K562 (cell line): ENCODE measurements at regions not wholly inside any gene's neighbourhood (a gene's known extent, or its start where the extent isn't known, plus 50 kb on each side); places are given as distances from the start of the nearest gene placed in this dataset.

Source experiments
- ATAC-seq: fragments of 200-7000 bp; cut with Tn5 transposase; 3 replicates; pipeline ENCODE4 v1.9.1; 2020; ENCODE audit warnings: moderate library complexity
- BruUV-seq: library from RNA; stranded (reverse); fragments of 400-500 nt; replicated peaks from 2 replicates; lab custom pipeline; 2021; lab: Mats Ljungman, UMichigan
- CTCF ChIA-PET: fragments of 300-600 bp; formaldehyde crosslinking; extraction: SDS; loops from one replicate; lab custom pipeline; 2021; ENCODE audit warnings: low intra/inter-chr PET ratio; lab: Yijun Ruan, JAX
- POLR2A ChIA-PET: fragments of 300-600, 350-650 bp; sonication (Branson Sonifier 250); formaldehyde crosslinking; extraction: SDS; loops from one replicate; lab custom pipeline; 2021; ENCODE audit warnings: antibody characterized with exemption, inconsistent platforms; lab: Yijun Ruan, JAX
- DNase-seq, 4 experiments: peaks; one replicate each; pipeline versions ENCODE4 v3.0.0 to v3.0.0-alpha.2; 2011 to 2018; ENCODE audit warnings: low spot score in 3 of 4, mixed read lengths in 3 of 4; ENCODE audit errors: extremely low read depth in 1 of 4
- FAIRE-seq: peaks from 2 replicates; lab custom pipeline; 2011; peaks lifted over from hg19 to GRCh38; lab: Jason Lieb, UNC
- H2AFZ ChIP-seq: 2 replicates; pipeline ENCODE4 v1.6.0; 2011; ENCODE audit warnings: low read depth, low read length, control low read depth, inconsistent platforms
- H3K27ac ChIP-seq: fragments of 200-600 bp; 3 replicates; pipeline ENCODE4 v1.8.0; 2011; ENCODE audit warnings: low read depth, mild to moderate bottlenecking, control low read depth, inconsistent platforms, low read length, moderate library complexity, mixed read lengths; ENCODE audit errors: extremely low read depth
- H3K27me3 ChIP-seq, 2 experiments: fragments of 300-600 bp in 1 of 2; 2 replicates in 1 of 2; 3 replicates in 1 of 2; pipeline versions ENCODE4 v1.6.0 to v1.8.0; 2011; ENCODE audit warnings: inconsistent platforms in 2 of 2, low read length in 2 of 2, mild to moderate bottlenecking in 1 of 2, mixed read lengths in 1 of 2, moderate library complexity in 1 of 2; ENCODE audit not compliant: control insufficient read depth in 2 of 2, insufficient read depth in 2 of 2
- H3K36me3 ChIP-seq: fragments of 300-600 bp; 3 replicates; pipeline ENCODE4 v1.8.0; 2011; ENCODE audit warnings: mild to moderate bottlenecking, low read length, inconsistent platforms; ENCODE audit not compliant: control insufficient read depth, insufficient read depth
- H3K4me1 ChIP-seq, 2 experiments: fragments of 200-600 bp in 1 of 2; replicated peaks in 1 of 2; 2 replicates in 1 of 2; 3 replicates in 1 of 2; pipeline versions ENCODE4 v1.5.1 to v1.8.0; 2011; ENCODE audit warnings: inconsistent platforms in 2 of 2, low read length in 2 of 2, mild to moderate bottlenecking in 1 of 2, mixed read lengths in 1 of 2, moderate library complexity in 1 of 2; ENCODE audit not compliant: control insufficient read depth in 2 of 2, insufficient read depth in 2 of 2
- H3K4me2 ChIP-seq: 2 replicates; pipeline ENCODE4 v1.6.1; 2011; ENCODE audit warnings: low read length, control low read depth, inconsistent platforms, mixed read lengths; ENCODE audit not compliant: insufficient read depth
- H3K4me3 ChIP-seq: fragments of 200-600 bp; sonication (generic), shearing (Covaris generic); 2 replicates; pipeline ENCODE4 v1.5.1; 2016; ENCODE audit warnings: control low read depth, inconsistent platforms
- H3K79me2 ChIP-seq: fragments of 200-600 bp; 3 replicates; pipeline ENCODE4 v1.8.0; 2011; ENCODE audit warnings: low read length, inconsistent platforms; ENCODE audit not compliant: control insufficient read depth, insufficient read depth
- H3K9ac ChIP-seq, 2 experiments: 2 replicates each; pipeline versions ENCODE4 v1.6.0 to v1.6.1; 2011; ENCODE audit warnings: low read depth in 2 of 2, low read length in 2 of 2, control low read depth in 1 of 2, inconsistent platforms in 1 of 2, mild to moderate bottlenecking in 1 of 2, mixed read lengths in 1 of 2; ENCODE audit not compliant: insufficient read depth in 1 of 2
- H3K9me1 ChIP-seq: one replicate; pipeline ENCODE4 v1.6.0; 2011; ENCODE audit warnings: inconsistent platforms, mild to moderate bottlenecking, low read length, moderate library complexity; ENCODE audit not compliant: control insufficient read depth, insufficient read depth
- H3K9me3 ChIP-seq: replicated peaks from 2 replicates; pipeline ENCODE4 v1.5.1; 2011; ENCODE audit warnings: low read depth, low read length, inconsistent platforms; ENCODE audit not compliant: control insufficient read depth, insufficient read depth
- H4K20me1 ChIP-seq: replicated peaks from 2 replicates; pipeline ENCODE4 v1.6.1; 2011; ENCODE audit warnings: low read length, inconsistent platforms, mixed read lengths; ENCODE audit not compliant: control insufficient read depth, insufficient read depth
- ASH1L ChIP-seq: fragments of 450-650 bp; IDR thresholded peaks from 2 replicates; pipeline ENCODE4 v1.6.1; 2018; ENCODE audit warnings: borderline replicate concordance, mild to moderate bottlenecking, low read depth; ENCODE audit not compliant: partially characterized antibody
- HNRNPK ChIP-seq: fragments of 200-400 bp; formaldehyde crosslinking; IDR thresholded peaks from one replicate; pipeline ENCODE4 v1.6.1; 2018; ENCODE audit warnings: mild to moderate bottlenecking, low read depth, low read length; ENCODE audit not compliant: poor library complexity, severe bottlenecking
- MAFK ChIP-seq: IDR thresholded peaks from 2 replicates; pipeline ENCODE4 v1.6.1; 2011; ENCODE audit warnings: low read length, improper control_type of control experiment
- NRF1 ChIP-seq, 2 experiments: fragments of 450-650 bp; IDR thresholded peaks in 1 of 2; conservative IDR thresholded peaks in 1 of 2; 2 replicates each; pipeline ENCODE4 v1.6.1; 2014; ENCODE audit warnings: mild to moderate bottlenecking in 2 of 2
- PTRF ChIP-seq: fragments of 450-650 bp; IDR thresholded peaks from 2 replicates; pipeline ENCODE4 v1.6.1; 2016; ENCODE audit warnings: mild to moderate bottlenecking, missing genetic modification characterization, missing compliant biosample characterization
- RFX1 ChIP-seq: fragments of 450-650 bp; IDR thresholded peaks from 2 replicates; pipeline ENCODE4 v1.6.1; 2016; ENCODE audit warnings: mild to moderate bottlenecking, moderate library complexity
- RHOXF2B ChIP-seq: fragments of 250-450 bp; sonication (Bioruptor Pico); conservative IDR thresholded peaks from 2 replicates; pipeline ENCODE4 v1.5.1; 2021
- ZC3H11A ChIP-seq: IDR thresholded peaks from 2 replicates; pipeline ENCODE4 v1.6.1; 2012; ENCODE audit warnings: low read depth, low read length, improper control_type of control experiment
- ZNF436 ChIP-seq: fragments of 250-450, 450-650 bp; sonication (Bioruptor Pico); formaldehyde crosslinking; IDR thresholded peaks from 2 replicates; pipeline ENCODE4 v1.7.0; 2020; ENCODE audit warnings: mild to moderate bottlenecking
- ZNF589 ChIP-seq: fragments of 200-800 bp; sonication (Bioruptor generic); IDR thresholded peaks from 2 replicates; pipeline ENCODE4 v1.6.1; 2016; ENCODE audit warnings: low read depth, missing genetic modification characterization, missing compliant biosample characterization
- ZNF644 ChIP-seq: fragments of 200-800 bp; sonication (Bioruptor generic); IDR thresholded peaks from 2 replicates; pipeline ENCODE4 v1.6.1; 2016; ENCODE audit warnings: low read depth, missing genetic modification characterization, missing compliant biosample characterization
- WGBS: fragments of 100-300 bp; shearing (Covaris generic); methylation state at CpG from one replicate; pipeline ENCODE4 v1.1.6; 2016; ENCODE audit warnings: low coverage, mixed read lengths; ENCODE audit not compliant: insufficient coverage; ENCODE audit errors: missing lambda C conversion rate; 5-methylcytosine and 5-hydroxymethylcytosine counted together
- in situ Hi-C: fragments of 300-500 bp; cut with MboI; formaldehyde crosslinking; loops from 4 replicates; pipeline ENCODE4 v1.15.0; 2018; ENCODE audit warnings: inconsistent platforms, mixed read lengths
- intact Hi-C: fragments of 100-400 bp; cut with micrococcal nuclease; formaldehyde crosslinking; loops from 2 replicates; pipeline ENCODE4 v1.14.2; 2022
- TF ChIP-seq, protein P1 (sequence below), 2 experiments: fragments of 450-650 bp; conservative IDR thresholded peaks; 2 replicates each; pipeline ENCODE4 v1.6.1; 2017; ENCODE audit warnings: mild to moderate bottlenecking in 2 of 2, moderate library complexity in 2 of 2

DNA sequence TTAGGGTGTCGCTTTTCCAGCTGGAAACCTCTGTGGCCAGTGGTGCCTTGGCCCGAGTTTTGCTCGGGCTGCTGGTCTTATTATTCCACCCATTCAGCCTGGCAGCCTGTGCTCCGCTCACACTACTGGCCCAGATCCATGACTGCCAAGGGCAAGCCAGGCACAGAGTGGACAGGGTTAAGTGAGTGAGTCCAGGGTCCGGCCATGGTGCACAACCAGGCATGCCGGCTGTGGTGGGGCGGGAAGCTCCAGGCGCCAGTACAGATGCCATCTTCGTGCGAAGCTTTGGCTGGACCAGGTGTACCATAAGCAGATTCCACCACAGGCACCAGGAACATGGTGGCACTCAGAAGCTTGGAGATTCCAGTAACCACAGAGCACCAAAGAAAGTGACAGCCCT is 580.2 kb upstream of the FAM174A start (continued):
- TF ChIP-seq, protein P1, sequence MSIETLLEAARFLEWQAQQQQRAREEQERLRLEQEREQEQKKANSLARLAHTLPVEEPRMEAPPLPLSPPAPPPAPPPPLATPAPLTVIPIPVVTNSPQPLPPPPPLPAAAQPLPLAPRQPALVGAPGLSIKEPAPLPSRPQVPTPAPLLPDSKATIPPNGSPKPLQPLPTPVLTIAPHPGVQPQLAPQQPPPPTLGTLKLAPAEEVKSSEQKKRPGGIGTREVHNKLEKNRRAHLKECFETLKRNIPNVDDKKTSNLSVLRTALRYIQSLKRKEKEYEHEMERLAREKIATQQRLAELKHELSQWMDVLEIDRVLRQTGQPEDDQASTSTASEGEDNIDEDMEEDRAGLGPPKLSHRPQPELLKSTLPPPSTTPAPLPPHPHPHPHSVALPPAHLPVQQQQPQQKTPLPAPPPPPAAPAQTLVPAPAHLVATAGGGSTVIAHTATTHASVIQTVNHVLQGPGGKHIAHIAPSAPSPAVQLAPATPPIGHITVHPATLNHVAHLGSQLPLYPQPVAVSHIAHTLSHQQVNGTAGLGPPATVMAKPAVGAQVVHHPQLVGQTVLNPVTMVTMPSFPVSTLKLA (conservative IDR thresholded peaks at IDR 0.05) = no peak
- TF ChIP-seq ZC3H11A (no peak), RFX1 (no peak), ZNF436 (no peak), ASH1L (no peak)

DNA sequence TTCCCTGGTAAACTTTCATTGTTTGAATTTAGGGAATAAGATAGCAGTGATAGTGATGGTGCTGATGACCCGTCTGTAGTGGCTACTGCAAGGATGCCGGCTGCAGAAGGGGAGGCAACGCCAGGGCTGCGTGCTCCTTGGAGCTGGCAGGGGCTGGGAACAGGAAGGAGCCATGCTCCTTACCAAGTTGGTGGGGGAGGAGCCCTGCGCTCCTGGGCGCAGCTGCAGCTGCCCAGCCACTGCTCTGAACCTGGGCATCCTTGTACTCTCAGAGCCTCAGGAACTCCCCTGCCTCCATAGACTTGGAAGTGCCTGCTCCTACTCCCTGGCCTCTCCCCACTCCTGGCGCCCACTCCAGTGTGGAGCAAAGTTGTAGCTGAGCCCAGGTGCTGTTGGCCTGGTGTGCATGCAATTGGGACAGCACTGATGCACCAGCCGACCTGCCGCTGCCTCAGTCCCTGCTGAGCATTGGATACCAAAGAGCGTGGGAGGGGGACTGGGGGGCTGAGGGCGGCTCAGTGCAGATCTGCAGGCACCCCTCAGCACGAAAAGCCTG is 585.1 kb upstream of the FAM174A start:
- FAIRE-seq (no peak), ATAC-seq (no peak), DNase-seq (no peak)
- no peaks in the 10 kb centered on the region for H3K36me3 ChIP-seq
- H3K27ac ChIP-seq = no peak overlapping the region
- H3K9ac ChIP-seq = no peak overlapping the region
- intact Hi-C loops = no loop called here
- no peak overlapping the region for H2AFZ ChIP-seq
- H3K9me3 ChIP-seq = no peaks in the 10 kb centered on the region
- H4K20me1 ChIP-seq = no peaks in the 10 kb centered on the region
- TF ChIP-seq MAFK (no peak), RHOXF2B (CRISPR knock-in tag) (no peak), PTRF (tag) (no peak), ZNF589 (CRISPR knock-in tag) (no peak), NRF1 (conservative IDR thresholded peaks at IDR 0.05 in 1 of 2, IDR thresholded peaks at IDR 0.05 in 1 of 2) (no peak), HNRNPK (no peak), ZNF644 (tag) (no peak)
- CTCF ChIA-PET = no interaction called here
- in situ Hi-C loops = loop anchor here (10.0 kb wide), 1 partner anchor 305 kb away; no protein-coding TSS in a partner anchor
- H3K9me1 ChIP-seq = no peaks in the 10 kb centered on the region
- under 1% methylated on average over 12 of the region's 12 CpGs for WGBS
- POLR2A ChIA-PET = no interaction called here
- H3K4me1 ChIP-seq = no peaks in the 10 kb centered on the region
- no peaks in the 10 kb centered on the region for H3K27me3 ChIP-seq
- no peaks in the 10 kb centered on the region for H3K79me2 ChIP-seq
- BruUV-seq = no TSS peak
- no peak overlapping the region for H3K4me3 ChIP-seq
- no peak overlapping the region for H3K4me2 ChIP-seq
